Transverse colon (tissue), 4 donors: ENCODE measurements at regions not wholly inside any gene's neighbourhood (a gene's known extent, or its start where the extent isn't known, plus 50 kb on each side); places are given as distances from the start of the nearest gene placed in this dataset.

Experiments
- DNase-seq: peaks from one replicate; pipeline ENCODE4 v3.0.0-alpha.2; 2019
- H3K27ac ChIP-seq, 4 donors: fragments of 200-600 bp; sonication (generic); 2 replicates each; pipeline ENCODE4 v1.5.1; 2016 to 2018; ENCODE audit warnings: inconsistent platforms in 4 of 4
- H3K27me3 ChIP-seq: fragments of 200-600 bp; sonication (generic); 2 replicates; pipeline ENCODE4 v1.5.1; 2017; ENCODE audit warnings: inconsistent platforms
- H3K36me3 ChIP-seq, 4 donors: fragments of 200-600 bp; sonication (generic); 2 replicates each; pipeline ENCODE4 v1.5.1; 2017 to 2019; ENCODE audit warnings: inconsistent platforms in 4 of 4
- H3K4me1 ChIP-seq, 4 donors: fragments of 200-600 bp; sonication (generic); 2 replicates each; pipeline ENCODE4 v1.5.1; 2017 to 2020; ENCODE audit warnings: inconsistent platforms in 4 of 4
- H3K4me3 ChIP-seq, 4 donors: fragments of 200-600 bp; sonication (generic); 1 replicate in 1 of 4; 2 replicates in 3 of 4; pipeline versions ENCODE4 v1.5.1 to v1.6.1; 2017 to 2019; ENCODE audit warnings: inconsistent platforms in 4 of 4
- H3K9me3 ChIP-seq, 2 donors: fragments of 200-600 bp; sonication (generic); 2 replicates each; pipeline ENCODE4 v1.5.1; 2017 to 2019; ENCODE audit warnings: inconsistent platforms in 2 of 2
- EP300 ChIP-seq: sonication (generic); formaldehyde crosslinking; IDR thresholded peaks from one replicate; pipeline ENCODE4 v1.6.1; 2017; ENCODE audit warnings: antibody characterized with exemption, low read depth
- POLR2A ChIP-seq: fragments of 450-650 bp; IDR thresholded peaks from one replicate; pipeline ENCODE4 v1.6.1; 2016; ENCODE audit warnings: antibody characterized with exemption, mild to moderate bottlenecking, moderate library complexity
- POLR2AphosphoS5 ChIP-seq, 3 donors: sonication (generic); formaldehyde crosslinking; IDR thresholded peaks; one replicate each; pipeline ENCODE4 v1.6.1; 2016; ENCODE audit warnings: antibody characterized with exemption in 3 of 3
- WGBS, 2 donors: methylation state at CpG; one replicate each; pipeline ENCODE4 v1.1.5; 2018; ENCODE audit warnings: low coverage in 1 of 2; 5-methylcytosine and 5-hydroxymethylcytosine counted together
- in situ Hi-C, 4 donors: fragments of 200-750 bp; cut with MboI; loops; one replicate each; pipeline versions ENCODE4 v1.15.0 to v1.15.1; 2017; ENCODE audit warnings: low sequenced_read_pairs in 3 of 4, low pct_ligation_motif_present in 1 of 4, low pct_unique_long_range_greater_than_20kb in 1 of 4
- intact Hi-C: fragments of 100-400 bp; cut with DNase I; formaldehyde crosslinking; loops from one replicate; pipeline ENCODE4 v1.15.1; 2023; ENCODE audit warnings: low total_unique reads
- TF ChIP-seq, protein P1 (sequence below), 5 experiments: fragments of 200-600 bp in 3 of 5; fragments of 450-650 bp in 2 of 5; sonication (generic) in 3 of 5; IDR thresholded peaks; 1 replicate in 2 of 5; 2 replicates in 3 of 5; pipeline ENCODE4 v1.5.1; 2016 to 2017; ENCODE audit warnings: antibody characterized with exemption in 5 of 5, inconsistent platforms in 3 of 5, mild to moderate bottlenecking in 2 of 5, moderate library complexity in 1 of 5

DNA sequence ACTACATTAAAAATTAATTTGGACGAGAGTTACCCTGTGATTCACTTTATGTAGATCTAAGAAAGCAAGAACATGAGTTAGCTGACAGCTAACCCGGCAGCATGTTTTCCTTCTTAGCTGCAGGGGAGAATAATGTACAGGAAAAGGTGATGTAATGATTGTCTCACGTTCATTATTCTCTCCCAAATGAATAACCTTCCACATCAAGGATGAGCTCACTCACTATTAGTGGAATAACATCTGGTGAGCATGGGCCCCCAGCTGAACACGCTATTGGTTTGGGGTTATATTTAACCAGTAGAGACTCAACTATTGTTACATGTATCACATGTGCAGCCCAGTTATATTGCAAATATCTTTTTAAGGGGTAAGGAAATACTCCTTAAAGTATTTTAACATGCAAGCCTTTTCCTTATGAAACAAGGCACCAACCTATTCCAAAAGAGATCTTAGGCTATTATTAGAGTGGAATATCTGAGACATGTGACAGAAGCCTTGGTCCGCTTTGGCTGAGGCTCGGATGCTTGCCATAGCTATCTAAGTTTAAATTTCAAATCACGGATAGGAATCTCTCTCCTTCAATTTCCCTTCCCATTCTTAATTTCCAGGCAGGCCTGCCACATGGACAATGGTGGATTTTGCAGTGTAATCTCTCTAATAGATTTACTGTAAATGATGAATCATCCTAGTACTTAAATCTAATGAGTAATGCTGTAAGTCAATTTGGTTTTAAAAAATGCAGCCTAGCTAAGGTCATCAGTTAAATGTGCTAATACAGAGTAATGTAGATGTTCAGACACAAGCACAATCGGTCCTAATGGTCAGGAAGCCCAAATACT lies 99.0 kb upstream of the OTUD4 start:
- no peak overlapping the region for H3K27ac ChIP-seq
- DNase-seq, result no peak
- TF ChIP-seq, protein P1, sequence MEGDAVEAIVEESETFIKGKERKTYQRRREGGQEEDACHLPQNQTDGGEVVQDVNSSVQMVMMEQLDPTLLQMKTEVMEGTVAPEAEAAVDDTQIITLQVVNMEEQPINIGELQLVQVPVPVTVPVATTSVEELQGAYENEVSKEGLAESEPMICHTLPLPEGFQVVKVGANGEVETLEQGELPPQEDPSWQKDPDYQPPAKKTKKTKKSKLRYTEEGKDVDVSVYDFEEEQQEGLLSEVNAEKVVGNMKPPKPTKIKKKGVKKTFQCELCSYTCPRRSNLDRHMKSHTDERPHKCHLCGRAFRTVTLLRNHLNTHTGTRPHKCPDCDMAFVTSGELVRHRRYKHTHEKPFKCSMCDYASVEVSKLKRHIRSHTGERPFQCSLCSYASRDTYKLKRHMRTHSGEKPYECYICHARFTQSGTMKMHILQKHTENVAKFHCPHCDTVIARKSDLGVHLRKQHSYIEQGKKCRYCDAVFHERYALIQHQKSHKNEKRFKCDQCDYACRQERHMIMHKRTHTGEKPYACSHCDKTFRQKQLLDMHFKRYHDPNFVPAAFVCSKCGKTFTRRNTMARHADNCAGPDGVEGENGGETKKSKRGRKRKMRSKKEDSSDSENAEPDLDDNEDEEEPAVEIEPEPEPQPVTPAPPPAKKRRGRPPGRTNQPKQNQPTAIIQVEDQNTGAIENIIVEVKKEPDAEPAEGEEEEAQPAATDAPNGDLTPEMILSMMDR (IDR thresholded peaks at IDR 0.05), result no peak
- TF ChIP-seq POLR2A, result no peak
- no peak for TF ChIP-seq EP300
- TF ChIP-seq POLR2AphosphoS5 (IDR thresholded peaks at IDR 0.05), result no peak

DNA sequence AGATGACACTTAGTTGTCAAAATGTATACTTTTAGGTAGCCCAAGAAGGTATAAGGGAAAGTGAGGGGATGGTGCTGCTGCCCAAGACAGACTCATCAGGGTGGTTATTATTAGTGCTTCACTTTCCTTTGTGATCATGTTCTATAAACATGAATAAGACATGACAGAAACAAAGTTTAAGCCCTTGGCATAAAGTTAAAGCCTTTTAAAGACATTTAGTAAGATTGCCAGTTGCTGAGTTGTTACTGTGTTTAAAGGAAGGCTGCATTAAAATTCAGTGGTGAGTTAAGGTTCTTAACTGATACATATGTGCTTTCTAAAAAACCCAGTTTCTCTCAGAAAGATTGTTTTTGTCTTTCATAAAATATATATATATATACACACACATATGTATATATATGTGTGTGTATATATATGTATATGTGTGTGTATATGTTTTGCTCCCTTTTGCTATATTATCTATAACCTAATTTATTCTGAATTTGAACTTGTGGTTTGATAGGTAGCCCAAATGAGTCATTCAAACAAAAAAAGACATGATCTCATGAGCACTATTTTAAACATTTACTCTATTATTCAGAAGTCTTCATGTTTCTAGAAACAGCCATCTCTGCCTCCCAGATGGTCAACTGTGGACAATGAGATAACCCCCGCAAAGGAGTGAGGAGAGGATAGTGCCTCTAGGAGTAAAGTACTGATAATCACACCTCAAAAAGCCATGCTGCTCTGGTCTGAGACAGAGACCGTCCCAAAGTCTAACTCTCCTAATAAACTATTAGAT lies 98.1 kb upstream of the OTUD4 start:
- no peaks in the 10 kb centered on the region for H3K9me3 ChIP-seq
- no peak for TF ChIP-seq POLR2A
- no peak for TF ChIP-seq EP300
- TF ChIP-seq, protein P1 (IDR thresholded peaks at IDR 0.05), result no peak
- TF ChIP-seq POLR2AphosphoS5 (IDR thresholded peaks at IDR 0.05), result no peak
- H3K36me3 ChIP-seq, result no peaks in the 10 kb centered on the region
- in situ Hi-C loops, result no loop called here
- no peaks in the 10 kb centered on the region for H3K27me3 ChIP-seq
- intact Hi-C loops, result no loop called here
- no peak overlapping the region for H3K4me3 ChIP-seq
- no peak overlapping the region for H3K27ac ChIP-seq
- H3K4me1 ChIP-seq, result peaks cover 0 to 11% (median 0%) of the 10 kb centered on the region in 4 donors
- 87 to 100% methylated on average over 1 to 2 of the region's 2 CpGs for WGBS, 2 donors
- no peak for DNase-seq

More for the DNA sequence above, 99.0 kb upstream of the OTUD4 start:
- in situ Hi-C loops (no loop called here), intact Hi-C loops (no loop called here)
- 60 to 63% methylated on average over 4 to 8 of the region's 8 CpGs for WGBS, 2 donors
- Histone ChIP-seq H3K4me3 (no peak overlapping the region), H3K27me3 (no peaks in the 10 kb centered on the region), H3K9me3 (no peaks in the 10 kb centered on the region), H3K4me1 (peaks cover 0 to 11% (median 0%) of the 10 kb centered on the region in 4 donors), H3K36me3 (no peaks in the 10 kb centered on the region)

DNA sequence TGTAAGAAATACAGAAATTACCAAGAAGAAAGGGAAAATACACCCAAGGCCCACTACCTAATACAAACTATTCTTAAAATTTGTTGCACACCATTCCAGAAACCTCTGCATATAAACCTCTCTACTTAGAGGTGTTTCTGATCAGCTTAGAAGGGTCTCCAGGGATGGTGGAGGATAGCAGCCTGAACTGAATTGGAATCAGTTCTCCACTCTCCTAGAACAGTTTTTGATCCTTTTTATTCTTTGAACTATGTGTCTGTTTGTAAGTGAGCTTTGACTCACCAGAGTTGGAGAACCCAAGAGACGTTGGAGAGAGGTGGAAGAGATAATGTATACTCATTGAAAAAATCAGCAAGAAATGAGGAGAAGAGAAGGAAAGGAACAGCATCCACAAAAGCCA lies 96.6 kb upstream of the OTUD4 start:
- Histone ChIP-seq H3K4me3 (no peak overlapping the region), H3K27me3 (no peaks in the 10 kb centered on the region), H3K27ac (no peak overlapping the region), H3K4me1 (peaks cover 0 to 11% (median 0%) of the 10 kb centered on the region in 4 donors), H3K36me3 (no peaks in the 10 kb centered on the region), H3K9me3 (no peaks in the 10 kb centered on the region)
- in situ Hi-C loops, result no loop called here
- DNase-seq, result no peak
- intact Hi-C loops, result no loop called here
- TF ChIP-seq EP300 (no peak), POLR2A (no peak), POLR2AphosphoS5 (IDR thresholded peaks at IDR 0.05) (no peak)
- TF ChIP-seq, protein P1 (IDR thresholded peaks at IDR 0.05), result no peak
- 64 to 78% methylated on average over 1 of the region's 1 CpG for WGBS, 2 donors

DNA sequence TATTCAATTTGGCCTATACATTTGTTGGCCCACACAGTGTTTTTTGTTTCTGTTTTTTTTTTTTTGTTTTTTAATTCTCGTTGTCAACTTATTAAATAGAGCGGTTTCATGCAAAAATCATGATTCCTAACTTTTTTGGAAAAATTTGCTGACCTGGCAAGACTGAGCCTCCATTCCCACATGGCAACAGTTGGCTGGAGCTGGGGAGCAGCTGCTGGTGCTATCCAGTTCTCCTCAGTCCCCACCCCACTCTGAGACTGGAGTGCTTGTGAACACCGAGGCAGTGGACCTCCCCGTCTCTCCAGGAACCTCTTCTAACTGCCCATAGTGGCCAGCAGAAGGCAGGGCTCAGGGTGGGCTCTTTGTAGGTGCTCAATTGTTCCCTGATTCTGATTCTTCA lies 95.7 kb upstream of the OTUD4 start:
- in situ Hi-C loops, result no loop called here
- no peaks in the 10 kb centered on the region for H3K36me3 ChIP-seq
- 79 to 83% methylated on average over 4 of the region's 4 CpGs for WGBS, 2 donors
- no peak overlapping the region for H3K4me3 ChIP-seq
- no peak overlapping the region for H3K27ac ChIP-seq
- TF ChIP-seq EP300, result no peak
- TF ChIP-seq POLR2A, result no peak
- TF ChIP-seq, protein P1 (IDR thresholded peaks at IDR 0.05), result no peak
- no peak for TF ChIP-seq POLR2AphosphoS5 (IDR thresholded peaks at IDR 0.05)
- H3K9me3 ChIP-seq, result no peaks in the 10 kb centered on the region
- intact Hi-C loops, result no loop called here
- H3K4me1 ChIP-seq, result peaks cover 0 to 11% (median 0%) of the 10 kb centered on the region in 4 donors
- H3K27me3 ChIP-seq, result no peaks in the 10 kb centered on the region
- no peak for DNase-seq
